Stimulated activated CD4-positive, alpha-beta T cell treated with anti-CD3 and anti-CD28 coated beads, Interleukin-4, amount 100 ng/mL, for 1 hour (primary cell): ENCODE measurements at regions not wholly inside any gene's neighbourhood (a gene's known extent, or its start where the extent isn't known, plus 50 kb on each side); places are given as distances from the start of the nearest gene placed in this dataset.
"Not testable (repeated sequence)": the region's sequence is repeated elsewhere in the genome, so short reads cannot be mapped to it uniquely, and the experiment has no call there.

ENCODE experiments used
- DNase-seq: peaks from one replicate; pipeline ENCODE4 v3.0.0-alpha.2; 2020

- no peak for DNase-seq
Measured at GRCh38 chr4:77308843-77309242, 151.8 kb downstream of the CCNG2 start.

GRCh38 chr4:77309496-77309895 lies 152.5 kb downstream of the CCNG2 start:
- no peak for DNase-seq

GRCh38 chr4:77310931-77311330 lies 153.9 kb downstream of the CCNG2 start:
- no peak for DNase-seq

- no peak for DNase-seq
Measured at GRCh38 chr4:77314697-77315096, 157.7 kb downstream of the CCNG2 start.

- no peak for DNase-seq
Measured at GRCh38 chr4:77327151-77327550, 170.1 kb downstream of the CCNG2 start.

GRCh38 chr4:77332696-77333270 lies 175.8 kb downstream of the CCNG2 start:
- DNase-seq = no peak

- DNase-seq = no peak
Measured at GRCh38 chr4:77336411-77337142, 179.6 kb downstream of the CCNG2 start.

GRCh38 chr4:77342170-77342810 lies 185.3 kb downstream of the CCNG2 start:
- DNase-seq = no peak

GRCh38 chr4:77344001-77344400 lies 187.0 kb downstream of the CCNG2 start:
- DNase-seq = no peak

GRCh38 chr4:77344784-77345183 lies 187.8 kb downstream of the CCNG2 start:
- no peak for DNase-seq

- DNase-seq = no peak
Measured at GRCh38 chr4:77347351-77347966, 190.5 kb downstream of the CCNG2 start.

- no peak for DNase-seq
Measured at GRCh38 chr4:77348815-77349214, 191.8 kb downstream of the CCNG2 start.

- no peak for DNase-seq
Measured at GRCh38 chr4:77349364-77349763, 192.4 kb downstream of the CCNG2 start.

- DNase-seq = no peak
Measured at GRCh38 chr4:77349796-77350195, 192.8 kb downstream of the CCNG2 start.

- no peak for DNase-seq
Measured at GRCh38 chr4:77352192-77352591, 195.2 kb downstream of the CCNG2 start.

- DNase-seq = not testable (repeated sequence)
Measured at GRCh38 chr4:77353724-77354315, 196.8 kb downstream of the CCNG2 start.

- DNase-seq = no peak
Measured at GRCh38 chr4:77354550-77354949, 197.5 kb downstream of the CCNG2 start.

GRCh38 chr4:77355731-77356130 lies 198.7 kb downstream of the CCNG2 start:
- DNase-seq = no peak

GRCh38 chr4:77358315-77358928 lies 201.4 kb downstream of the CCNG2 start:
- no peak for DNase-seq

- no peak for DNase-seq
Measured at GRCh38 chr4:77360451-77360850, 203.4 kb downstream of the CCNG2 start.

GRCh38 chr4:77366876-77367275 lies 209.9 kb downstream of the CCNG2 start:
- not testable (repeated sequence) for DNase-seq

GRCh38 chr4:77367638-77368037 lies 210.6 kb downstream of the CCNG2 start:
- DNase-seq = no peak

- no peak for DNase-seq
Measured at GRCh38 chr4:77372375-77372774, 215.4 kb downstream of the CCNG2 start.
